Hepatocyte (in vitro differentiated cells): ENCODE measurements at regions not wholly inside any gene's neighbourhood (a gene's known extent, or its start where the extent isn't known, plus 50 kb on each side); places are given as distances from the start of the nearest gene placed in this dataset.
A peak's percentile ranks its signal among the peaks of the same experiment; 100 is the strongest.

Source experiments
- DNase-seq: peaks from one replicate; pipeline ENCODE4 v3.0.0-alpha.2; 2016; ENCODE audit warnings: low spot score
- H2AFZ ChIP-seq: fragments of 200-600 bp; sonication (generic); 2 replicates; pipeline ENCODE4 v1.6.0; 2016; ENCODE audit warnings: antibody characterized with exemption, mild to moderate bottlenecking
- H3K27ac ChIP-seq: fragments of 200-600 bp; sonication (generic); 2 replicates; pipeline ENCODE4 v1.5.1; 2016; ENCODE audit warnings: mild to moderate bottlenecking
- H3K27me3 ChIP-seq: fragments of 200-600 bp; sonication (generic); 2 replicates; pipeline ENCODE4 v1.6.1; 2016
- H3K36me3 ChIP-seq: fragments of 200-600 bp; sonication (generic); replicated peaks from 2 replicates; pipeline ENCODE4 v1.5.1; 2016; ENCODE audit warnings: low read depth; ENCODE audit not compliant: insufficient read depth
- H3K4me1 ChIP-seq: fragments of 200-600 bp; sonication (generic); 2 replicates; pipeline ENCODE4 v1.5.1; 2016; ENCODE audit warnings: mild to moderate bottlenecking, moderate library complexity; ENCODE audit not compliant: insufficient read depth
- H3K4me2 ChIP-seq: fragments of 200-600 bp; sonication (generic); 2 replicates; pipeline ENCODE4 v1.6.0; 2016
- H3K4me3 ChIP-seq: fragments of 200-600 bp; sonication (generic); 2 replicates; pipeline ENCODE4 v1.5.1; 2016; ENCODE audit warnings: mild to moderate bottlenecking
- H3K79me2 ChIP-seq: fragments of 200-600 bp; sonication (generic); 2 replicates; pipeline ENCODE4 v1.6.0; 2017; ENCODE audit warnings: mild to moderate bottlenecking
- H3K9me2 ChIP-seq: fragments of 200-600 bp; sonication (generic); replicated peaks from 2 replicates; pipeline ENCODE4 v1.6.0; 2017; ENCODE audit warnings: mild to moderate bottlenecking; ENCODE audit not compliant: insufficient read depth
- H3K9me3 ChIP-seq: fragments of 200-600 bp; sonication (generic); 2 replicates; pipeline ENCODE4 v1.5.1; 2016; ENCODE audit warnings: low read depth, mild to moderate bottlenecking
- H4K20me1 ChIP-seq: fragments of 200-600 bp; sonication (generic); 2 replicates; pipeline ENCODE4 v1.6.0; 2016; ENCODE audit warnings: mild to moderate bottlenecking; ENCODE audit not compliant: insufficient read depth, poor library complexity, severe bottlenecking
- CTCF ChIP-seq: fragments of 200-600 bp; sonication (generic); IDR thresholded peaks from 2 replicates; pipeline ENCODE4 v1.5.1; 2016; ENCODE audit warnings: antibody characterized with exemption, mild to moderate bottlenecking; ENCODE audit not compliant: poor library complexity
- EZH2 ChIP-seq: fragments of 200-600 bp; sonication (generic); IDR thresholded peaks from 2 replicates; pipeline ENCODE4 v1.6.1; 2016; ENCODE audit warnings: antibody characterized with exemption, mild to moderate bottlenecking, borderline replicate concordance
- EZH2phosphoT487 ChIP-seq: fragments of 200-600 bp; sonication (generic); IDR thresholded peaks from one replicate; pipeline ENCODE4 v1.6.1; 2018; ENCODE audit warnings: antibody characterized with exemption, mild to moderate bottlenecking, low read depth, moderate library complexity; ENCODE audit not compliant: unreplicated experiment, severe bottlenecking
- WGBS: methylation state at CpG from one replicate; pipeline ENCODE4 v1.1.6; 2016; ENCODE audit warnings: low lambda C conversion rate; ENCODE audit errors: missing lambda C conversion rate; 5-methylcytosine and 5-hydroxymethylcytosine counted together

- no peak overlapping the region for H3K27ac ChIP-seq
- DNase-seq = no peak
- H3K4me2 ChIP-seq = no peak overlapping the region
- no peak overlapping the region for H2AFZ ChIP-seq
- no peaks in the 10 kb centered on the region for H3K79me2 ChIP-seq
- no peaks in the 10 kb centered on the region for H4K20me1 ChIP-seq
- no peaks in the 10 kb centered on the region for H3K36me3 ChIP-seq
- no peaks in the 10 kb centered on the region for H3K4me1 ChIP-seq
- H3K9me3 ChIP-seq = no peaks in the 10 kb centered on the region
- WGBS = 84% methylated on average over 10 of the region's 10 CpGs
- no peak for TF ChIP-seq EZH2
- TF ChIP-seq EZH2phosphoT487 = no peak
- no peak for TF ChIP-seq CTCF
- H3K27me3 ChIP-seq = no peaks in the 10 kb centered on the region
- H3K9me2 ChIP-seq = no peaks in the 10 kb centered on the region
- no peak overlapping the region for H3K4me3 ChIP-seq
Measured at GRCh38 chr2:239533569-239534316, 132.9 kb upstream of the HDAC4 start.

- no peak for TF ChIP-seq EZH2
- TF ChIP-seq EZH2phosphoT487 = no peak
- TF ChIP-seq CTCF = no peak
- no peak overlapping the region for H3K4me2 ChIP-seq
- no peak overlapping the region for H3K27ac ChIP-seq
- H3K36me3 ChIP-seq = no peaks in the 10 kb centered on the region
- no peak overlapping the region for H3K4me3 ChIP-seq
- 65% methylated on average over 10 of the region's 10 CpGs for WGBS
- H2AFZ ChIP-seq = no peak overlapping the region
- H3K79me2 ChIP-seq = no peaks in the 10 kb centered on the region
- DNase-seq = peak; percentile 23
- no peaks in the 10 kb centered on the region for H3K27me3 ChIP-seq
- H3K9me3 ChIP-seq = no peaks in the 10 kb centered on the region
- H3K4me1 ChIP-seq = no peaks in the 10 kb centered on the region
- no peaks in the 10 kb centered on the region for H4K20me1 ChIP-seq
- H3K9me2 ChIP-seq = no peaks in the 10 kb centered on the region
Measured at GRCh38 chr2:239532859-239533258, 132.0 kb upstream of the HDAC4 start.

GRCh38 chr2:239532250-239532649 is 131.4 kb upstream of the HDAC4 start:
- no peak overlapping the region for H3K4me3 ChIP-seq
- H3K36me3 ChIP-seq = no peaks in the 10 kb centered on the region
- H3K79me2 ChIP-seq = no peaks in the 10 kb centered on the region
- no peaks in the 10 kb centered on the region for H3K4me1 ChIP-seq
- no peak overlapping the region for H3K4me2 ChIP-seq
- no peak for TF ChIP-seq EZH2phosphoT487
- TF ChIP-seq CTCF = no peak
- no peak for TF ChIP-seq EZH2
- no peak overlapping the region for H2AFZ ChIP-seq
- no peaks in the 10 kb centered on the region for H4K20me1 ChIP-seq
- WGBS = 90% methylated on average over 19 of the region's 19 CpGs
- H3K9me2 ChIP-seq = no peaks in the 10 kb centered on the region
- no peak for DNase-seq
- H3K9me3 ChIP-seq = no peaks in the 10 kb centered on the region
- no peaks in the 10 kb centered on the region for H3K27me3 ChIP-seq
- H3K27ac ChIP-seq = no peak overlapping the region
